A673 (cell line): ENCODE measurements at regions not wholly inside any gene's neighbourhood (a gene's known extent, or its start where the extent isn't known, plus 50 kb on each side); places are given as distances from the start of the nearest gene placed in this dataset.

Experiments used
- EZH2 ChIP-seq: fragments of 200-600 bp; sonication (generic); IDR thresholded peaks from 2 replicates; pipeline ENCODE4 v1.6.1; 2017; ENCODE audit warnings: borderline replicate concordance, low read depth, mild to moderate bottlenecking, mixed read lengths, antibody characterized with exemption, low read length; ENCODE audit not compliant: poor library complexity, severe bottlenecking
- TF ChIP-seq, protein P1 (sequence below): fragments of 300-800, 200-600 bp; sonication (generic); conservative IDR thresholded peaks from 2 replicates; pipeline ENCODE4 v1.5.1; 2017; ENCODE audit warnings: low read depth, mild to moderate bottlenecking, antibody characterized with exemption, low read length, moderate library complexity, mixed read lengths

DNA sequence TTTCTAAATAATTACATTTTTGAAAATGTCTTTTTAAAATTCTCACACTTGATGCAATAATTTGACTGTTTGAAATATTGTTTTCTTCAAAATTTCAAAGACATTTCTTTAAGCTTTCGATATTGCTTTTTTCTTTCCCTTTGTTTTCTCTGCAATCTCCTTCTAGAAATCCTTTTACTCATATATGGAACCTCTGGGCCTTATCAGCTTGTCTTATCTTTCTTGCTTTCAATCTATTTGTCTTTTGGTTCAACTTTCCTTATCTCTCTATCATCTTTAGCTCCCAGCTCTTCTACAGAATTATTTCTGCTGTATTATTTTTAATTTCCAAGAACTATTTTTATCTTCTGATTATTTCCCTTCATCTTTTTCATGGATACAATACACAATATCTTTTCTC is 80.7 kb upstream of the DIAPH3 start:
- TF ChIP-seq EZH2, result no peak
- TF ChIP-seq, protein P1, sequence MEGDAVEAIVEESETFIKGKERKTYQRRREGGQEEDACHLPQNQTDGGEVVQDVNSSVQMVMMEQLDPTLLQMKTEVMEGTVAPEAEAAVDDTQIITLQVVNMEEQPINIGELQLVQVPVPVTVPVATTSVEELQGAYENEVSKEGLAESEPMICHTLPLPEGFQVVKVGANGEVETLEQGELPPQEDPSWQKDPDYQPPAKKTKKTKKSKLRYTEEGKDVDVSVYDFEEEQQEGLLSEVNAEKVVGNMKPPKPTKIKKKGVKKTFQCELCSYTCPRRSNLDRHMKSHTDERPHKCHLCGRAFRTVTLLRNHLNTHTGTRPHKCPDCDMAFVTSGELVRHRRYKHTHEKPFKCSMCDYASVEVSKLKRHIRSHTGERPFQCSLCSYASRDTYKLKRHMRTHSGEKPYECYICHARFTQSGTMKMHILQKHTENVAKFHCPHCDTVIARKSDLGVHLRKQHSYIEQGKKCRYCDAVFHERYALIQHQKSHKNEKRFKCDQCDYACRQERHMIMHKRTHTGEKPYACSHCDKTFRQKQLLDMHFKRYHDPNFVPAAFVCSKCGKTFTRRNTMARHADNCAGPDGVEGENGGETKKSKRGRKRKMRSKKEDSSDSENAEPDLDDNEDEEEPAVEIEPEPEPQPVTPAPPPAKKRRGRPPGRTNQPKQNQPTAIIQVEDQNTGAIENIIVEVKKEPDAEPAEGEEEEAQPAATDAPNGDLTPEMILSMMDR, result no peak
